H9 (cell line): ENCODE measurements at regions not wholly inside any gene's neighbourhood (a gene's known extent, or its start where the extent isn't known, plus 50 kb on each side); places are given as distances from the start of the nearest gene placed in this dataset.

Experiments used
- DNase-seq: peaks from one replicate; pipeline ENCODE4 v3.0.0-alpha.2; 2017
- H2AFZ ChIP-seq: one replicate; pipeline ENCODE4 v1.6.1; 2013; ENCODE audit warnings: mild to moderate bottlenecking, low read length, control low read depth, moderate library complexity
- H2AK5ac ChIP-seq: 2 replicates; pipeline ENCODE4 v1.6.1; 2013; ENCODE audit warnings: low read length, control low read depth, mixed read lengths; ENCODE audit not compliant: insufficient read length
- H2BK120ac ChIP-seq: one replicate; pipeline ENCODE4 v1.6.1; 2013; ENCODE audit warnings: low read depth, mild to moderate bottlenecking, low read length, control low read depth, inconsistent platforms; ENCODE audit not compliant: poor library complexity, severe bottlenecking
- H2BK12ac ChIP-seq: 2 replicates; pipeline ENCODE4 v1.6.1; 2013; ENCODE audit warnings: low read length, control low read depth, mixed read lengths, low read depth; ENCODE audit not compliant: insufficient read length
- H2BK15ac ChIP-seq: 2 replicates; pipeline ENCODE4 v1.6.1; 2013; ENCODE audit warnings: low read depth, low read length, control low read depth
- H2BK20ac ChIP-seq: one replicate; pipeline ENCODE4 v1.6.1; 2013; ENCODE audit warnings: low read depth, mild to moderate bottlenecking, low read length, control low read depth, inconsistent platforms; ENCODE audit not compliant: poor library complexity, severe bottlenecking
- H2BK5ac ChIP-seq: 2 replicates; pipeline ENCODE4 v1.6.1; 2013; ENCODE audit warnings: low read length, control low read depth, mixed read lengths; ENCODE audit not compliant: insufficient read length
- H3K14ac ChIP-seq: 2 replicates; pipeline ENCODE4 v1.6.1; 2013; ENCODE audit warnings: low read length, control low read depth; ENCODE audit not compliant: insufficient read depth
- H3K18ac ChIP-seq: 2 replicates; pipeline ENCODE4 v1.6.1; 2013; ENCODE audit warnings: low read depth, mild to moderate bottlenecking, mixed read lengths, low read length, control low read depth; ENCODE audit not compliant: insufficient read length
- H3K23ac ChIP-seq: 2 replicates; pipeline ENCODE4 v1.6.1; 2013; ENCODE audit warnings: low read length, control low read depth, mixed read lengths, low read depth; ENCODE audit not compliant: insufficient read length
- H3K23me2 ChIP-seq: 2 replicates; pipeline ENCODE4 v1.6.1; 2013; ENCODE audit warnings: low read depth, mild to moderate bottlenecking, mixed read lengths, low read length, control low read depth; ENCODE audit not compliant: insufficient read length, poor library complexity, severe bottlenecking
- H3K27ac ChIP-seq: 2 replicates; pipeline ENCODE4 v1.5.1; 2013; ENCODE audit warnings: low read length, control low read depth, mixed read lengths, low read depth; ENCODE audit not compliant: insufficient read length
- H3K27me3 ChIP-seq: 2 replicates; pipeline ENCODE4 v1.6.1; 2013; ENCODE audit warnings: low read length, control low read depth, inconsistent platforms; ENCODE audit not compliant: insufficient read depth
- H3K4ac ChIP-seq: 2 replicates; pipeline ENCODE4 v1.6.1; 2013; ENCODE audit warnings: low read depth, mild to moderate bottlenecking, control low read depth, inconsistent platforms, low read length, moderate library complexity
- H3K4me1 ChIP-seq: 2 replicates; pipeline ENCODE4 v1.6.1; 2013; ENCODE audit warnings: low read length, control low read depth, inconsistent platforms; ENCODE audit not compliant: insufficient read depth
- H3K4me2 ChIP-seq: 2 replicates; pipeline ENCODE4 v1.6.1; 2013; ENCODE audit warnings: low read length, control low read depth, mixed read lengths; ENCODE audit not compliant: insufficient read length, insufficient read depth
- H3K56ac ChIP-seq: 2 replicates; pipeline ENCODE4 v1.6.1; 2013; ENCODE audit warnings: low read depth, mild to moderate bottlenecking, mixed read lengths, low read length, control low read depth; ENCODE audit not compliant: insufficient read length
- H3K79me1 ChIP-seq: 2 replicates; pipeline ENCODE4 v1.6.1; 2013; ENCODE audit warnings: low read depth, mild to moderate bottlenecking, moderate library complexity, low read length, control low read depth, inconsistent platforms; ENCODE audit not compliant: insufficient read depth, poor library complexity, severe bottlenecking
- H3K79me2 ChIP-seq: 2 replicates; pipeline ENCODE4 v1.6.1; 2013; ENCODE audit warnings: low read length, control low read depth, inconsistent platforms; ENCODE audit not compliant: insufficient read depth
- H3K9ac ChIP-seq: 2 replicates; pipeline ENCODE4 v1.6.1; 2013; ENCODE audit warnings: low read length, control low read depth, mixed read lengths; ENCODE audit not compliant: insufficient read length; ENCODE audit errors: extremely low read depth
- H3K9me3 ChIP-seq: one replicate; pipeline ENCODE4 v1.6.1; 2013; ENCODE audit warnings: low read depth, low read length, inconsistent platforms; ENCODE audit not compliant: control insufficient read depth
- H3T11ph ChIP-seq: one replicate; pipeline ENCODE4 v1.6.1; 2013; ENCODE audit warnings: mild to moderate bottlenecking, low read length, control low read depth, inconsistent platforms
- H4K20me1 ChIP-seq: one replicate; pipeline ENCODE4 v1.6.1; 2013; ENCODE audit not compliant: control insufficient read depth, insufficient read length, insufficient read depth
- H4K5ac ChIP-seq: 2 replicates; pipeline ENCODE4 v1.6.1; 2013; ENCODE audit warnings: low read depth, mild to moderate bottlenecking, mixed read lengths, low read length, control low read depth; ENCODE audit not compliant: insufficient read length
- H4K8ac ChIP-seq: replicated peaks from 2 replicates; pipeline ENCODE4 v1.6.1; 2013; ENCODE audit warnings: low read length, control low read depth, mixed read lengths, low read depth; ENCODE audit not compliant: insufficient read length
- H4K91ac ChIP-seq: 2 replicates; pipeline ENCODE4 v1.6.1; 2013; ENCODE audit warnings: low read depth, mild to moderate bottlenecking, moderate library complexity, mixed read lengths, low read length, control low read depth; ENCODE audit not compliant: insufficient read length
- H3K27ac Mint-ChIP-seq, 3 experiments: 2 replicates in 2 of 3; 3 replicates in 1 of 3; pipeline ENCODE4 v1.8.0; 2020 to 2021; ENCODE audit warnings: mixed read lengths in 3 of 3, mild to moderate bottlenecking in 1 of 3, moderate library complexity in 1 of 3
- H3K27me3 Mint-ChIP-seq: 2 replicates; pipeline ENCODE4 v1.8.0; 2021; ENCODE audit warnings: low read depth, mild to moderate bottlenecking, moderate library complexity, mixed read lengths
- H3K36me3 Mint-ChIP-seq, 3 experiments: 2 replicates in 2 of 3; 3 replicates in 1 of 3; pipeline ENCODE4 v1.8.0; 2020 to 2021; ENCODE audit warnings: low read depth in 3 of 3, mixed read lengths in 3 of 3; ENCODE audit not compliant: insufficient read depth in 1 of 3
- H3K4me1 Mint-ChIP-seq, 2 experiments: 2 replicates each; pipeline ENCODE4 v1.8.0; 2020; ENCODE audit warnings: mixed read lengths in 2 of 2
- H3K4me3 Mint-ChIP-seq, 2 experiments: 2 replicates in 1 of 2; 3 replicates in 1 of 2; pipeline ENCODE4 v1.8.0; 2020 to 2021; ENCODE audit warnings: mild to moderate bottlenecking in 2 of 2, mixed read lengths in 2 of 2, moderate library complexity in 1 of 2
- H3K9me3 Mint-ChIP-seq, 2 experiments: 2 replicates in 1 of 2; 3 replicates in 1 of 2; pipeline ENCODE4 v1.8.0; 2020; ENCODE audit warnings: mild to moderate bottlenecking in 2 of 2, mixed read lengths in 2 of 2, moderate library complexity in 1 of 2
- WGBS: extraction: QIAGEN DNeasy Blood & Tissue Kit; methylation state at CpG from one replicate; pipeline ENCODE4 v1.1.7; 2013; ENCODE audit warnings: missing lambda C conversion rate, low lambda C conversion rate, mixed read lengths; ENCODE audit not compliant: insufficient read length; ENCODE audit errors: extremely low coverage; 5-methylcytosine and 5-hydroxymethylcytosine counted together
- TF ChIP-seq, protein P1 (sequence below): fragments of 200-600 bp; sonication (generic); conservative IDR thresholded peaks from 3 replicates; pipeline ENCODE4 v1.8.0; 2021; ENCODE audit warnings: antibody characterized with exemption, mild to moderate bottlenecking

DNA sequence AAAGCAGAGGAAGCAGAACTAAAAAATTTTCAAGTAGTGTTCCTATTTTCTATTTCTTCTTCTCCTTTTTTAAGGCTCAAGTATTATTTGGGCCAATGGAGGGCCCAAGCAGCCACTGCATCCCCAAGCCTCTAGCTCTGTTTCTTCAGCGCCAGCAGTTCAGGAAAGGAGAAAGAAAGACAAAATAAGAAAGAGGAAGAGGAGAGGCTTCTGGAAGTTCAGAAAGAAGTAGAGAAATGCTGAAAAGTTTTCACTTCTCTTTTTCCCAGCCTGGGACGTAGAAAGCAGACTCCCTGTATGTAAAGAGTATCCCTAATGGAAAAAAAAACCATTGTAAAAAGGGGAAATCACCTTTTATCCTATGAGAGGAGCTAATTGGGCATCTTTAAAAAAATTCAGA, 165.5 kb upstream of the KLF12 start:
- Mint-ChIP-seq H3K36me3 (no peaks in the 10 kb centered on the region), H3K4me3 (no peak overlapping the region), H3K9me3 (no peaks in the 10 kb centered on the region; a peak in 1 of 5 replicates), H3K27me3 (no peaks in the 10 kb centered on the region; the same call in none of the 2 replicates), H3K4me1 (peaks cover 22% of the 10 kb centered on the region in 2 experiments), H3K27ac (no peak overlapping the region)
- Histone ChIP-seq H2BK5ac (no peak overlapping the region), H3K27ac (no peak overlapping the region), H2AK5ac (no peak overlapping the region), H2BK120ac (no peak overlapping the region), H2BK12ac (no peak overlapping the region), H3K4me1 (no peaks in the 10 kb centered on the region), H4K5ac (no peak overlapping the region), H3K9me3 (no peaks in the 10 kb centered on the region), H2BK15ac (no peak overlapping the region), H2BK20ac (no peak overlapping the region), H3K4ac (no peak overlapping the region), H3K4me2 (no peak overlapping the region), H2AFZ (no peak overlapping the region), H3K9ac (no peak overlapping the region), H4K20me1 (no peaks in the 10 kb centered on the region), H3K23me2 (no peaks in the 10 kb centered on the region), H3K27me3 (no peaks in the 10 kb centered on the region), H3K18ac (no peak overlapping the region), H3K56ac (no peak overlapping the region), H3T11ph (no peak overlapping the region), H3K23ac (no peak overlapping the region), H4K8ac (no peak overlapping the region), H3K14ac (no peak overlapping the region), H3K79me1 (no peaks in the 10 kb centered on the region), H4K91ac (no peak overlapping the region), H3K79me2 (no peaks in the 10 kb centered on the region)
- no peak for DNase-seq
- TF ChIP-seq, protein P1, sequence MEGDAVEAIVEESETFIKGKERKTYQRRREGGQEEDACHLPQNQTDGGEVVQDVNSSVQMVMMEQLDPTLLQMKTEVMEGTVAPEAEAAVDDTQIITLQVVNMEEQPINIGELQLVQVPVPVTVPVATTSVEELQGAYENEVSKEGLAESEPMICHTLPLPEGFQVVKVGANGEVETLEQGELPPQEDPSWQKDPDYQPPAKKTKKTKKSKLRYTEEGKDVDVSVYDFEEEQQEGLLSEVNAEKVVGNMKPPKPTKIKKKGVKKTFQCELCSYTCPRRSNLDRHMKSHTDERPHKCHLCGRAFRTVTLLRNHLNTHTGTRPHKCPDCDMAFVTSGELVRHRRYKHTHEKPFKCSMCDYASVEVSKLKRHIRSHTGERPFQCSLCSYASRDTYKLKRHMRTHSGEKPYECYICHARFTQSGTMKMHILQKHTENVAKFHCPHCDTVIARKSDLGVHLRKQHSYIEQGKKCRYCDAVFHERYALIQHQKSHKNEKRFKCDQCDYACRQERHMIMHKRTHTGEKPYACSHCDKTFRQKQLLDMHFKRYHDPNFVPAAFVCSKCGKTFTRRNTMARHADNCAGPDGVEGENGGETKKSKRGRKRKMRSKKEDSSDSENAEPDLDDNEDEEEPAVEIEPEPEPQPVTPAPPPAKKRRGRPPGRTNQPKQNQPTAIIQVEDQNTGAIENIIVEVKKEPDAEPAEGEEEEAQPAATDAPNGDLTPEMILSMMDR, result no peak
- WGBS, result no CpG with 5 or more reads among the region's 2 CpGs
